GM12878 (cell line): ENCODE measurements at regions not wholly inside any gene's neighbourhood (a gene's known extent, or its start where the extent isn't known, plus 50 kb on each side); places are given as distances from the start of the nearest gene placed in this dataset.

Source experiments
- ATAC-seq: fragments of 200-7000 bp; cut with Tn5 transposase; 3 replicates; pipeline ENCODE4 v1.9.1; 2020; ENCODE audit warnings: mild to moderate bottlenecking, moderate library complexity
- BruUV-seq: library from RNA; stranded (reverse); fragments of 400-500 nt; replicated peaks from 2 replicates; lab custom pipeline; 2021; lab: Mats Ljungman, UMichigan
- CTCF ChIA-PET: fragments of 300-600 bp; sonication (Branson Sonifier 250); formaldehyde crosslinking; extraction: SDS; loops from one replicate; lab custom pipeline; 2021; ENCODE audit warnings: inconsistent platforms; lab: Yijun Ruan, JAX
- POLR2A ChIA-PET: fragments of 350-600 bp; formaldehyde crosslinking; extraction: SDS; loops from one replicate; lab custom pipeline; 2021; ENCODE audit warnings: inconsistent platforms; lab: Charles Lee
- RAD21 ChIA-PET: fragments of 300-600 bp; sonication (Branson Sonifier 250); formaldehyde crosslinking; loops from one replicate; lab custom pipeline; 2023; ENCODE audit warnings: antibody characterized with exemption; ENCODE audit not compliant: unreplicated experiment; lab: Charles Lee
- SMC1A ChIA-PET: fragments of 300-600 bp; sonication (Branson Sonifier 250); formaldehyde crosslinking; loops from one replicate; lab custom pipeline; 2023; ENCODE audit not compliant: unreplicated experiment, uncharacterized antibody; lab: Charles Lee
- DNase-seq: peaks from one replicate; pipeline ENCODE4 v3.0.0-alpha.2; 2011; ENCODE audit warnings: low read depth, low spot score
- FAIRE-seq: peaks from 3 replicates; lab custom pipeline; 2011; peaks lifted over from hg19 to GRCh38; lab: Jason Lieb, UNC
- H2AFZ ChIP-seq: 2 replicates; pipeline ENCODE4 v1.6.0; 2011; ENCODE audit warnings: low read depth, low read length, control low read depth; ENCODE audit not compliant: control insufficient read depth
- H3K27ac ChIP-seq: 2 replicates; pipeline ENCODE4 v1.5.1; 2011; ENCODE audit warnings: control low read depth; ENCODE audit not compliant: control insufficient read depth, insufficient read depth
- H3K27me3 ChIP-seq, 2 experiments: replicated peaks in 1 of 2; 2 replicates each; pipeline versions ENCODE4 v1.6.0 to v1.6.1; 2011; ENCODE audit warnings: low read length in 1 of 2; ENCODE audit not compliant: control insufficient read depth in 2 of 2, insufficient read depth in 2 of 2
- H3K36me3 ChIP-seq, 2 experiments: 2 replicates each; pipeline ENCODE4 v1.5.1; 2011; ENCODE audit warnings: low read length in 1 of 2; ENCODE audit not compliant: control insufficient read depth in 2 of 2, insufficient read depth in 2 of 2
- H3K4me1 ChIP-seq: 2 replicates; pipeline ENCODE4 v1.6.1; 2011; ENCODE audit warnings: mild to moderate bottlenecking, low read length, moderate library complexity, mixed read lengths; ENCODE audit not compliant: control insufficient read depth, insufficient read depth
- H3K4me2 ChIP-seq: 2 replicates; pipeline ENCODE4 v1.6.0; 2011; ENCODE audit warnings: control low read depth; ENCODE audit not compliant: control insufficient read depth, insufficient read depth
- H3K4me3 ChIP-seq: fragments of 200-600 bp; sonication (generic); 2 replicates; pipeline ENCODE4 v1.5.1; 2016
- H3K79me2 ChIP-seq: 2 replicates; pipeline ENCODE4 v1.6.0; 2011; ENCODE audit warnings: low read length; ENCODE audit not compliant: control insufficient read depth, insufficient read depth
- H3K9ac ChIP-seq: 2 replicates; pipeline ENCODE4 v1.8.0; 2011; ENCODE audit warnings: low read length, control low read depth, mixed read lengths; ENCODE audit not compliant: control insufficient read depth, insufficient read depth
- H3K9me3 ChIP-seq: replicated peaks from 3 replicates; pipeline ENCODE4 v1.5.1; 2011; ENCODE audit warnings: mild to moderate bottlenecking, low read length; ENCODE audit not compliant: control insufficient read depth, insufficient read depth
- H4K20me1 ChIP-seq: 2 replicates; pipeline ENCODE4 v1.6.0; 2011; ENCODE audit not compliant: control insufficient read depth, insufficient read depth
- BRCA1 ChIP-seq: IDR thresholded peaks from 2 replicates; pipeline ENCODE4 v1.6.1; 2011; ENCODE audit warnings: low read depth, low read length, improper control_type of control experiment
- CBFB ChIP-seq: IDR thresholded peaks from 2 replicates; pipeline ENCODE4 v1.6.1; 2016; ENCODE audit warnings: antibody characterized with exemption, low read depth
- CTCF ChIP-seq, 3 experiments: IDR thresholded peaks in 2 of 3; conservative IDR thresholded peaks in 1 of 3; 2 replicates each; pipeline ENCODE4 v1.5.1; 2011; ENCODE audit warnings: low read depth in 3 of 3, low read length in 3 of 3, mild to moderate bottlenecking in 3 of 3, control low read depth in 2 of 3, moderate library complexity in 2 of 3, inconsistent platforms in 1 of 3, mixed read lengths in 1 of 3; ENCODE audit not compliant: control insufficient read depth in 2 of 3, insufficient read depth in 1 of 3; ENCODE audit errors: extremely low read depth in 1 of 3
- RAD21 ChIP-seq: IDR thresholded peaks from 2 replicates; pipeline ENCODE4 v1.6.1; 2011; ENCODE audit warnings: mild to moderate bottlenecking, low read depth, low read length, moderate library complexity; ENCODE audit not compliant: insufficient read depth
- RAD51 ChIP-seq: fragments of 450-650 bp; IDR thresholded peaks from 2 replicates; pipeline ENCODE4 v1.6.1; 2016; ENCODE audit warnings: moderate library complexity, mild to moderate bottlenecking, inconsistent platforms
- SMC3 ChIP-seq: IDR thresholded peaks from 2 replicates; pipeline ENCODE4 v1.6.1; 2011; ENCODE audit warnings: low read length, improper control_type of control experiment, borderline replicate concordance
- WGBS: methylation state at CpG from one replicate; pipeline ENCODE4 v1.1.6; 2016; ENCODE audit warnings: low lambda C conversion rate; ENCODE audit not compliant: insufficient replicate concordance, insufficient coverage; ENCODE audit errors: missing lambda C conversion rate; 5-methylcytosine and 5-hydroxymethylcytosine counted together
- in situ Hi-C: fragments of 300-500 bp; cut with MboI; formaldehyde crosslinking; loops from 9 replicates; pipeline ENCODE4 v1.14.3; 2018; ENCODE audit warnings: mixed read lengths
- intact Hi-C: fragments of 100-400 bp; cut with micrococcal nuclease; formaldehyde crosslinking; loops from one replicate; pipeline ENCODE4 v1.14.2; 2022; ENCODE audit not compliant: unreplicated experiment
- TF ChIP-seq, protein P1 (sequence below): fragments of 450-650 bp; formaldehyde crosslinking; IDR thresholded peaks from 2 replicates; pipeline ENCODE4 v1.4.0; 2022; ENCODE audit warnings: mild to moderate bottlenecking, moderate library complexity

- Histone ChIP-seq H3K36me3 (no peaks in the 10 kb centered on the region), H3K9ac (no peak overlapping the region), H3K4me3 (no peak overlapping the region), H3K4me2 (no peak overlapping the region), H4K20me1 (no peaks in the 10 kb centered on the region), H3K9me3 (no peaks in the 10 kb centered on the region), H3K27ac (no peak overlapping the region), H3K4me1 (no peaks in the 10 kb centered on the region), H3K79me2 (no peaks in the 10 kb centered on the region), H3K27me3 (no peaks in the 10 kb centered on the region), H2AFZ (no peak overlapping the region)
- no peak for FAIRE-seq
- SMC1A ChIA-PET = interaction anchor here (1.1 kb wide), 1 partner anchor 897 kb away, joined by 3 read pairs; no protein-coding TSS in a partner anchor
- CTCF ChIA-PET = interaction anchor here (1.4 kb wide), 1 partner anchor 893 kb away, joined by 4 read pairs; no protein-coding TSS in a partner anchor
- POLR2A ChIA-PET = no interaction called here
- WGBS = 17% methylated on average over 3 of the region's 3 CpGs
- no TSS peak for BruUV-seq
- RAD21 ChIA-PET = no interaction called here
- TF ChIP-seq SMC3 = 0 out of 2 replicates have a peak, but pooled peaks have one; percentile 17
- peak; percentile 28 to 36 (median 29); a peak in 4 of 6 replicates for TF ChIP-seq CTCF (IDR thresholded peaks at IDR 0.05 in 2 of 3, conservative IDR thresholded peaks at IDR 0.05 in 1 of 3; ENCODE audit: control insufficient read depth in 2 of 3, extremely low read depth in 1 of 3, insufficient read depth in 1 of 3, low read depth in 3 of 3, low read length in 3 of 3)
- TF ChIP-seq BRCA1 = no peak
- peak; percentile 50; the same call in 1 of the 2 replicates for TF ChIP-seq RAD21
- TF ChIP-seq, protein P1, sequence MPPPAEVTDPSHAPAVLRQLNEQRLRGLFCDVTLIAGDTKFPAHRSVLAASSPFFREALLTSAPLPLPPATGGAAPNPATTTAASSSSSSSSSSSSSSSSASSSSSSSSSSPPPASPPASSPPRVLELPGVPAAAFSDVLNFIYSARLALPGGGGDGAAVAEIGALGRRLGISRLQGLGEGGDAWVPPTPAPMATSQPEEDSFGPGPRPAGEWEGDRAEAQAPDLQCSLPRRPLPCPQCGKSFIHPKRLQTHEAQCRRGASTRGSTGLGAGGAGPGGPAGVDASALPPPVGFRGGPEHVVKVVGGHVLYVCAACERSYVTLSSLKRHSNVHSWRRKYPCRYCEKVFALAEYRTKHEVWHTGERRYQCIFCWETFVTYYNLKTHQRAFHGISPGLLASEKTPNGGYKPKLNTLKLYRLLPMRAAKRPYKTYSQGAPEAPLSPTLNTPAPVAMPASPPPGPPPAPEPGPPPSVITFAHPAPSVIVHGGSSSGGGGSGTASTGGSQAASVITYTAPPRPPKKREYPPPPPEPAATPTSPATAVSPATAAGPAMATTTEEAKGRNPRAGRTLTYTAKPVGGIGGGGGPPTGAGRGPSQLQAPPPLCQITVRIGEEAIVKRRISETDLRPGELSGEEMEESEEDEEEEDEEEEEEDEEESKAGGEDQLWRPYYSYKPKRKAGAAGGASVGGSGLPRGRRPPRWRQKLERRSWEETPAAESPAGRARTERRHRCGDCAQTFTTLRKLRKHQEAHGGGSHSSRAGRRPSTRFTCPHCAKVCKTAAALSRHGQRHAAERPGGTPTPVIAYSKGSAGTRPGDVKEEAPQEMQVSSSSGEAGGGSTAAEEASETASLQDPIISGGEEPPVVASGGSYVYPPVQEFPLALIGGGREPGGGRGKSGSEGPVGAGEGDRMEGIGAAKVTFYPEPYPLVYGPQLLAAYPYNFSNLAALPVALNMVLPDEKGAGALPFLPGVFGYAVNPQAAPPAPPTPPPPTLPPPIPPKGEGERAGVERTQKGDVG (CRISPR knock-in tag) = no peak
- no peak for TF ChIP-seq RAD51
- no peak for TF ChIP-seq CBFB
- intact Hi-C loops = loop anchor here (10.0 kb wide), 1 partner anchor 896 kb away; no protein-coding TSS in a partner anchor
- ATAC-seq = 0 out of 3 replicates have a peak, but pooled peaks have one; percentile 24
- in situ Hi-C loops = no loop called here
- no peak for DNase-seq
These were observed 733.9 kb downstream of the PRELID2 start for GRCh38 chr5:145101246-145101645.
